D721Med (cell line): ENCODE measurements at regions not wholly inside any gene's neighbourhood (a gene's known extent, or its start where the extent isn't known, plus 50 kb on each side); places are given as distances from the start of the nearest gene placed in this dataset.

Source experiments
- DNase-seq: peaks from one replicate; pipeline ENCODE4 v3.0.0; 2011; ENCODE audit warnings: low spot score; ENCODE audit not compliant: insufficient read length
- FAIRE-seq: peaks from 2 replicates; lab custom pipeline; 2011; peaks lifted over from hg19 to GRCh38; lab: Jason Lieb, UNC
- TF ChIP-seq, protein P1 (sequence below): IDR thresholded peaks from 2 replicates; pipeline ENCODE4 v1.5.1; 2012; ENCODE audit warnings: mild to moderate bottlenecking, control low read depth; ENCODE audit not compliant: insufficient read depth; ENCODE audit errors: missing control alignments

DNA sequence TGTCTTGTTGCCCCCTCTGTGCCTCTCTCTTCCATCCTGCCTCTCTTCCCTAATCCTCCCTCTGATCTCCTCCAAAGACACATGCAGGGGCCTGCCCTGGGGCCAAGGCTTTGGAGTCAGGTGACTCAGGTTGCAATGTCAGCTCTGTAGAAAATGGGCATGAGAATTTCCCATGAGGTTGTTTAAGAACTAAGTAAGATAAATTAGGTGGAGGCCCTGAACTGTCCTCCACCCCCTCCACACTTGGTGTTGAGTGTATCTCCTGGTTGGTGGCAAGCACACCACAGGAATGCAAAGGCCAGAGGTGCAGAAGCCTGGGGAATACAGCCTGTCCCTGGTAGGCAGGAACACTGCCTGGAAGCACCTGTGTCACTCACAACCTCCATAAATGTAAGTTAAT lies 63.9 kb upstream of the GRIK3 start:
- TF ChIP-seq, protein P1, sequence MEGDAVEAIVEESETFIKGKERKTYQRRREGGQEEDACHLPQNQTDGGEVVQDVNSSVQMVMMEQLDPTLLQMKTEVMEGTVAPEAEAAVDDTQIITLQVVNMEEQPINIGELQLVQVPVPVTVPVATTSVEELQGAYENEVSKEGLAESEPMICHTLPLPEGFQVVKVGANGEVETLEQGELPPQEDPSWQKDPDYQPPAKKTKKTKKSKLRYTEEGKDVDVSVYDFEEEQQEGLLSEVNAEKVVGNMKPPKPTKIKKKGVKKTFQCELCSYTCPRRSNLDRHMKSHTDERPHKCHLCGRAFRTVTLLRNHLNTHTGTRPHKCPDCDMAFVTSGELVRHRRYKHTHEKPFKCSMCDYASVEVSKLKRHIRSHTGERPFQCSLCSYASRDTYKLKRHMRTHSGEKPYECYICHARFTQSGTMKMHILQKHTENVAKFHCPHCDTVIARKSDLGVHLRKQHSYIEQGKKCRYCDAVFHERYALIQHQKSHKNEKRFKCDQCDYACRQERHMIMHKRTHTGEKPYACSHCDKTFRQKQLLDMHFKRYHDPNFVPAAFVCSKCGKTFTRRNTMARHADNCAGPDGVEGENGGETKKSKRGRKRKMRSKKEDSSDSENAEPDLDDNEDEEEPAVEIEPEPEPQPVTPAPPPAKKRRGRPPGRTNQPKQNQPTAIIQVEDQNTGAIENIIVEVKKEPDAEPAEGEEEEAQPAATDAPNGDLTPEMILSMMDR = no peak
- FAIRE-seq = no peak

DNA sequence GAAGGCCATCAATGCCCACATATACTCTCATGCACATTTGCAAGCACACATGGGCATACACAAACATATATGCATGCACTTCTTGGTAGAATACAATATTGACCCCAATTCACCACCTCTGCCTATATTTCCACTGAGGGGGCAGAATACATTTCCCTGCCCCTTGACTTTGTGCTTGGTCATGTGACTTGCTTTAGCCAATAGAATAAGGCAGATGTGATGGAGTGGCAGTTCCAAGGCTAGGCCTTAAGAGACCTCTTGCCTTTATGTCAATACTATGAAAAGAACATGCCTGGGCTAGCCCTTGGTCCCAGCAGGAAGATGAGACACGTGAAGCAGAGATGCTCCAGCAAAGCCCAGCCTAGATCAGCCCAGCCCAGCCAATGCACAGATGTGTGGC lies 66.0 kb upstream of the GRIK3 start:
- DNase-seq (no peak), FAIRE-seq (no peak)
- TF ChIP-seq, protein P1 = no peak

More for the DNA sequence above, 63.9 kb upstream of the GRIK3 start:
- DNase-seq = no peak

DNA sequence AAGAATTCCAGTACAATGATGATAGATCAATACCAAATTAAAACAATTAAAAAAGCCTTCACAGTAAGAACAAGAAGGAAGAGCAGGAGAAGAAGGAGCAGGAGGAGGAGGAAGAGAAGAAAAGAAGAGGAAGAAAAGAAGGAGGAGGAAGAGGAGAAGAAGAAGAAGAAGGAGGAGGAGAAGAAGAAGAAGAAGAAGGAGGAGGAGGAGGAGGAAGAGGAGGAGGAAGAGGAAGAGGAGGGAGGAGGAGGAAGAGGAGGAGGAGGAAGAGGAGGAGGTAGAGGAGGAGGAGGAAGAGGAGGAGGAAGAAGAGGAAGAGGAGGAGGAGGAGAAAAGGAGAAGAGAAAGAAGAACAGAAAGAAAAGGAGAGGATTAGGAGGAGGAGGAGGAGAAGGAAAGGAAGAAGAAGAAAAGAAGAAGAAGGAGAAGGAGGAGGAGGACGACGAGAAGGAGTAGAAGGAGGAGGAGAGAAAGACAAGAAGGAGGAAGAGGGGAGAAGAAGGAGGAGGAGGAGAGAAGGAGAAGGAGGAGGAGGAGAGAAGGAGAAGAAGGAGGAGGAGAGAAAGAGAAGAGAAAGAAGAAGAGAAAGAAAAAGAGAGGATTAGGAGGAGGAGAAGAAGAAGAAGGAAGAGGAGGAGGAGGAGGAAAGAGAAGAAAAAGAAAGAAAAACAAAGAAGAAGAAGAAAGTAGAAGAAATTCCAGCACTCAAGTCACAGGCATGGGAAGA lies 68.5 kb upstream of the GRIK3 start:
- FAIRE-seq = no peak
- TF ChIP-seq, protein P1 = no peak

DNA sequence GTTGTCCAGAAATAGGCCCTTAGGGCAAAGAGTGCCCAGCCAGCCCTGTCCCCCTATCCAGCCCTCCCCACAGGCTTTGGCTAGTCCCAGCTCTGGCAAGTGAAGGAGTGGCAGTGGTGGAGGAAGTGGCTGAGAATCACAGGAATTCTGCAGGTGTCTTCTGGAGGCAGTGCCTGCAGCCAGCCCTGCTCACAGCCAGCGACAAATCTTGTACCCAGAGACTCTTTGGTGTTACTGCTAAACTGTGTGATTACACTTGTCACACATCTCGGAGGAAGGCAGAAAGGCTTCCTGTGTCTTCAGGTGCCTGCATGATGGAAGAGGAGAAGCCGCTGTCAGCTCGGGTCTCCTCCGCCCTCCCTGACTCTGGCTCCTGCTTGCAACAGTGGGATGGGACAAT lies 71.6 kb upstream of the GRIK3 start:
- TF ChIP-seq, protein P1 = no peak
- FAIRE-seq = no peak
- DNase-seq = no peak

More for the DNA sequence above, 68.5 kb upstream of the GRIK3 start:
- DNase-seq = no peak

DNA sequence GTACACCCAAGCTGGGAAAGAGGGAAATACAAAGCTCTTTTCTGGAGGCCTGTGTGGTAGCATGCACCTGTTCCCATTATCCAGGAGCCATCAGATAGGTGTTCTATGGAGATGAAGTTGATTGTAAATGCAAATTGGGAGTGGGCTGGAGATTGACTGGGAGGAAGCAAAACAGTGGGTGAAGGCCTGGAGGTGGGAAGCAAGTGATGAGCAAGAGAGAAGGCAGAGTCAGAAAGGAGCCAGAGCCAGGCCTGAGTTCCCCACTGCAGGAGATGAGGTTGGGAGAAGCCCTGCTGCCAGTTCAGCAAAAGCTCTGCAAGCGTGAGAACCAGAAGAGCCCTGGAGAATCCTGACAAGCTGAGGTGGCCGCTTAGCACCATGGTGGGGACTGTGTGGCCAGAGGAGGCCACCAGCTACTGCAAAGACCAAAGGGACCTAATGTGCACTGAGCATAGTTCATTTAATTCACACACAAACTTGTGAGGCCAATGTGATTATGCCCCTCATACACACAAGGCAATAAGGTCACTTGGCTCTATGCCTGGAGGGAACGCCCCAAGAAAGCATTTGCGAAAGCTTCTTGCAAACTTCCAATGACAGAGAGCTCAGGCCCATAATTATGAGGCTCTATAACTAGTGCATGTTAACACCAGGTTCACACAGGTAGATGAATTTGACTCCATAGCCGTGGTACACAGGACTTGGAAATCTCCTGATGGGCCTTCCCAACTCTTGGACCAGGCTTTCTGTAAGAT lies 73.0 kb upstream of the GRIK3 start:
- FAIRE-seq = no peak
- TF ChIP-seq, protein P1 = no peak
- no peak for DNase-seq

DNA sequence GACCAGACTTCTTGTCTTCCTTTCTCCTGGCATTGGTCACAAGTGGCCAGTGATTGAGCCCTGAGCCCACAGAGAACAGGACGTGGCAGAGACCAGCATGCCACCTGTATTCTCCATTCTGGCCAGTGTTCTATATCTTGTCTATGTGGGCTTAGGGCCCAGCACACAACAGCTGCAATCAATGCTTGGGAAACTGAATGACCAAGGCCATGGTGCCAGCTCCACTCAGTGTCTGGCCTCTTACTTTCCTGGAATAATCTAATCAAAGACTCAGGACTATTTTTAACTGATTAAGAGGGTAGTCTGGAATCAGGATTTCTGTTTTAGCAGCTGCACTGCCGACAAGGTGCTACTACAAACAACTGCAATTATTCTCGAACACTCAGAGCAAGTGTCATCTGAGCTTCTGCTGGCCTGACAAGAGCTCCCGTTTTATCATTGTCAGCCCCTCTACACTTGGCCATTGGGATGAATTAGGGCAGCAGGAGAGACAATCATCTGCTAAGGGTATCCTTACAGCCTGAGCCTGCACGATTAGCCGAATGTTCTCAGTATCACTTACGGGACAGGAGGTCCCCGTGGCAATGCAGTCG lies 74.4 kb upstream of the GRIK3 start:
- FAIRE-seq (no peak), DNase-seq (no peak)
- TF ChIP-seq, protein P1 = no peak

DNA sequence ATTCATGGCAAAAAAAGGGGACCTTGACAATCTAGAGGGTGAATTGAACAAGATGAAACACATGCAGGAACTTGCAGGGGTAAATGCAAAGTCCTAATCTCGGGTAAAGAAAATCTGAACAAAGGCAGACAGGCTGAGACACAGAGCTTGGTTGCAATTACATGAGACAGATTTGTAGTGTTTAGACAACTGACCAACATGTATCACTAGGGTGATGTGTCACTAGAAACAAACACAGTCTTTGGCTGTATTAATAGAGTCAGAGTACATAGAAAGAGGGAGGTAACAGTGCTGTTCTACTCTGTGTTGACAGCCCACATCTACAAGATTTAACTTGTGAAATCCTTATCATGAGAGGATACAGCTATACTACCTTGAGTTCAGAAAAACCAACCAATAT lies 78.1 kb upstream of the GRIK3 start:
- TF ChIP-seq, protein P1 = no peak
- DNase-seq = no peak
- FAIRE-seq = no peak
